NCI-H446 treated with DMSO at 0.1 percent for 48 hours (cell line): ENCODE measurements at regions not wholly inside any gene's neighbourhood (a gene's known extent, or its start where the extent isn't known, plus 50 kb on each side); places are given as distances from the start of the nearest gene placed in this dataset.

Experiments used
- DNase-seq: peaks from one replicate; lab custom pipeline; 2025; lab: John Stamatoyannopoulos, UW

GRCh38 chr5:56346741-56347535, 113.8 kb upstream of the ANKRD55 start:
- no peak for DNase-seq

- no peak for DNase-seq
Measured at GRCh38 chr5:56346044-56346710, 113.0 kb upstream of the ANKRD55 start.

- no peak for DNase-seq
Measured at GRCh38 chr5:56345352-56345751, 112.2 kb upstream of the ANKRD55 start.

GRCh38 chr5:56344594-56344993, 111.5 kb upstream of the ANKRD55 start:
- DNase-seq: no peak

GRCh38 chr5:56343988-56344387, 110.9 kb upstream of the ANKRD55 start:
- no peak for DNase-seq

GRCh38 chr5:56342616-56343015, 109.5 kb upstream of the ANKRD55 start:
- DNase-seq: no peak

- DNase-seq: no peak
Measured at GRCh38 chr5:56340196-56340980, 107.3 kb upstream of the ANKRD55 start.

GRCh38 chr5:56339732-56340131, 106.6 kb upstream of the ANKRD55 start:
- DNase-seq: no peak

- DNase-seq: no peak
Measured at GRCh38 chr5:56337715-56338319, 104.7 kb upstream of the ANKRD55 start.

- no peak for DNase-seq
Measured at GRCh38 chr5:56335212-56335611, 102.1 kb upstream of the ANKRD55 start.

GRCh38 chr5:56330806-56331205, 97.7 kb upstream of the ANKRD55 start:
- DNase-seq: no peak

- no peak for DNase-seq
Measured at GRCh38 chr5:56330167-56330566, 97.0 kb upstream of the ANKRD55 start.

- no peak for DNase-seq
Measured at GRCh38 chr5:56329652-56330051, 96.5 kb upstream of the ANKRD55 start.

- DNase-seq: no peak
Measured at GRCh38 chr5:56328753-56329560, 95.8 kb upstream of the ANKRD55 start.

GRCh38 chr5:56327809-56328208, 94.7 kb upstream of the ANKRD55 start:
- DNase-seq: no peak

- no peak for DNase-seq
Measured at GRCh38 chr5:56326770-56327169, 93.6 kb upstream of the ANKRD55 start.

GRCh38 chr5:56326116-56326515, 93.0 kb upstream of the ANKRD55 start:
- no peak for DNase-seq

- DNase-seq: no peak
Measured at GRCh38 chr5:56325039-56325438, 91.9 kb upstream of the ANKRD55 start.

GRCh38 chr5:56323505-56323904, 90.4 kb upstream of the ANKRD55 start:
- no peak for DNase-seq

- no peak for DNase-seq
Measured at GRCh38 chr5:56322592-56322991, 89.5 kb upstream of the ANKRD55 start.

GRCh38 chr5:56321236-56321881, 88.2 kb upstream of the ANKRD55 start:
- DNase-seq: no peak
